C4-2B (cell line): ENCODE measurements at regions not wholly inside any gene's neighbourhood (a gene's known extent, or its start where the extent isn't known, plus 50 kb on each side); places are given as distances from the start of the nearest gene placed in this dataset.
A peak's percentile ranks its signal among the peaks of the same experiment; 100 is the strongest.
"Not testable (repeated sequence)": the region's sequence is repeated elsewhere in the genome, so short reads cannot be mapped to it uniquely, and the experiment has no call there.

Experiments used
- H3K27ac ChIP-seq: fragments of 450-650 bp; 2 replicates; pipeline ENCODE4 v1.5.1; 2017
- ZFX ChIP-seq: fragments of 450-650 bp; IDR thresholded peaks from 2 replicates; pipeline ENCODE4 v1.6.1; 2017

DNA sequence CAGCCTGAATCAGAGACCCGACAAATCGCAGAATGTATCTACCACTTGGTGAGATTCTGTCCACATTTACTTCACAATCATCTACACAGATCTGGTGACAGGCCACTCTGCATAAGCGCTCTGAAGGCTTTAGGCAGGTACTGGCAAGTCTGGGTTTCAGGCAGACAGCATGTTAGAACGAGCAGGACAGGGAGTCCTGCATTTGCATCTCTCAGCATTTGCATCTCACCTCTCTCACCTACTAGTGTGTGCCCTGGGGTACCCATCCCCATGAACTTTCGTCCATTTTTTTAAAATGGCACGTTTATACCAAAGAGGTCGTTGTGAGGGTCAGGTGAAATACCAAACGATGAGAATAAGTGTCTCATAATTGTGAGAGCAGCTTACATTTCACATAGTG lies 108.2 kb downstream of the SPATA31A1 start:
- H3K27ac ChIP-seq: peak overlapping the region; percentile 66

DNA sequence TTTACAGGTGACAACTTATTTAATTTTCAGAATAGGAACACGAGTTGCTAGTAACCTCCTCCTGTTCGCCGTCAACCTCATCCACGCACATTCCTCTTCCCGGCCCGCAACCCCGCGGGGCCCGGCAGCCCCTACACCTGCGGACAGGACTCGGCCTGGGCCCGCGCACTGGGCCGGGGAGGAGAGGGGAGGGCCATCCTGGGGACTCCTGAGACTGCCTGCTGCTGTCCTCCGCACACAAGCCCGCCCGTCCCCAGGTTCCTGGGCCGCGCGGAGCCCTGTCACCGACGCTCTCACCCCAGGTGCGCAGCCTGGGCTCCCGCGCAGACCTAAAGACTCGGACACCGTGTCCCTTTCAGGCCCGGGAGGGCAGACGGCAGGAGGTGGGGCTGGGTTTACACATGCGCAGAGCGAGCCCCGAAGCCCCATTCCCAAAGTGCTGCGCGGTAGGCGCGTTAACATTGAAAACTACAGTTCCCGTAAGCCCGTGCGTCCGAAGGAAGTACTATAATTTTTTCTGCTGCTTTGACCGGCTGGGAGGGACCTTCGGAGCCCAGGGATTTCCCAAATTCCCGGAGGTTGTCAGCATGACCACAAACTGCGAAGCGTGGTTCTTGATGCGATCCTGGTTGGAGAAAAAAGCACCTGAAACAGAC lies 108.8 kb downstream of the SPATA31A1 start:
- H3K27ac ChIP-seq: peak overlapping the region; percentile 66
- TF ChIP-seq ZFX: peak; percentile 56; the same call in 1 of the 2 replicates

DNA sequence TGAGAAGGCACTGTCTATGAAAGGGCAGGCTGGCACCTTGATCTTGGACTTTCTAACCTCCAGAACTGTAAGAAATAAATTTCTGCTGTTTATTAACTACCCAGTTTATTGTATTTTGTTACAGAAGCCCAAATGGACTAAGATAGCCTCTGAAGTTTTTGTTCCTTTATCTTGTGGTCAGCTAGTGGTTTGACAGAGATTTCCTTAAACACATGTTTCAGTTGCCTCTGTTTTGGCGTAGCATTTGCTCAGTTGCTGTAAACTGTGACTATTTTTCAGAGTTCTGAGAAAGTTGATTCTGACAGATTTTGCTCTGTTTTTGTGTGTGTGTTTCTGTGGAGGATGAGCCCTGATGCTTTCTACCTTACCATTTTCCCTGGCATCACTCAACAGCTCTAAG lies 119.0 kb downstream of the SPATA31A1 start:
- H3K27ac ChIP-seq: not testable (repeated sequence)

DNA sequence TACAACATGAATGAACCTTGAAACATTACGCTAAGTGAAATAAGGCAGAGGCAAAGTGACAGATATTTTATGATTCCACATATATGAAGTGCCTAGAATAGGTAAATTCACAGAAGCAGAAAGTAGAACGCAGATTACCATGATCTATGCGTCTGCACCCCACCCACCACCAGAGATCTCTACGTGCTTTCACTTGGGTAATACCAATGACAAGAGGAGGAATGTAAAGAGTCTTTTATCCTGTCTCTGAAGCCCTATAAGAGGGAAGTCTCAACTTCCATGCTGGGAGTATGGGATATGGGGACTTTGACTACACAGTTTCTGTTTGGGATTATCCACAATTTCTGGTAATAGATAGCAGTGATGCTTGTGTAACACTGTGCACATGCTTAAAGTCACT lies 127.6 kb downstream of the SPATA31A1 start:
- not testable (repeated sequence) for H3K27ac ChIP-seq

DNA sequence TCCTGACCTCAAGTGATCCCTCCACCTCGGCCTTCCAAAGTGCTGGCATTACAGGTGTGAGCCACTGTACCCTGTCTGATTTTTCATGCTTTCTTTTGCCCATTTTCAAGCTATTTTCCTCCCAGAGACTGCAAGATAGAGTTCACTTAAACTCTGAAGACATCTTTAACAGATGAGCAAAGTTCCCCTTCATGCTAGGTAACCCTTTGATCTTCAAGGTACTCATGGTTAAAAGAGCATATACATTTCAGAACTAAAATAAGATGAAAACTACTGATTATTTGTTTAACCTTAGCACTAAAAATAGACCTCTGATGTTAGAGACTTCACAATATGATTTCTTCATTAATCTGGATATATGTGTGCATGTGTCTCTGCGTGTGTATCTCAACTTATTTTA lies 128.4 kb downstream of the SPATA31A1 start:
- H3K27ac ChIP-seq: not testable (repeated sequence)

DNA sequence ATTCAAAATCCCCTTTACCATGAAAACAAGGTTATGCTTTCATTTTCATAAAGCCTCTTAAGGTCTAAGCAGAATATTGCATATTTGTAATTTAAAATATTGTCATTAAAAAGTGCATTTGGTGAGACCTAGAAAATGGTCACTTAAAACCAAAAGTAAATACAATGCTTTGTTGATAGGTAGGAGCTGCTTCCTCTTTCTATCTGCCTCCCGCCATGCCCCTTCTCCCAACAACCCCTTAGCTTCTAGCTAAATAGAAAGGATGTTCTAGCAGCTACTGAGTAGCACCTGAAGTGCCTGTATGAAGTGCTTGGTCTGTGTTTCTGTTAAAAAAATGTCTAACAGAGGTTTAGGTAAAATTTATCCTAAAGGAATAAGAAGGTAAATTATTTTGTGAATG lies 128.8 kb downstream of the SPATA31A1 start:
- H3K27ac ChIP-seq: not testable (repeated sequence)

DNA sequence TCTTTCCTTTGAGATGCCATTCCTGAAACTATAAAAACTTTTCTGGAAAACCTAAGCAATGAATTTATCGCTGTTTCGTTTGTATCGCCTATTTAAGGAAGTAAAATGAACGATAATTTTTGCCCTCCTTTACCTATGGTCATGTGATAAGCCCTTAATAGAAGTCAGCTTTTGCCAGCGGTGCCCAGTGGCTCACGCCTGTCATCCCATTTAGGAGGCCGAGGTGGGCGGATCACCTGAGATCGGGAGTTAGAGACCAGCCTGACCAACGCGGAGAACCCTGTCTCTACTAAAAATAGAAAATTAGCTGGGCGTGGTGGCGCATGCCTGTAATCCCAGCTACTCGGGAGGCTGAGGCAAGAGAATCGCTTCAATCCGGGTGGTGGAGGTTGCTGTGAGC lies 132.0 kb downstream of the SPATA31A1 start:
- not testable (repeated sequence) for H3K27ac ChIP-seq

DNA sequence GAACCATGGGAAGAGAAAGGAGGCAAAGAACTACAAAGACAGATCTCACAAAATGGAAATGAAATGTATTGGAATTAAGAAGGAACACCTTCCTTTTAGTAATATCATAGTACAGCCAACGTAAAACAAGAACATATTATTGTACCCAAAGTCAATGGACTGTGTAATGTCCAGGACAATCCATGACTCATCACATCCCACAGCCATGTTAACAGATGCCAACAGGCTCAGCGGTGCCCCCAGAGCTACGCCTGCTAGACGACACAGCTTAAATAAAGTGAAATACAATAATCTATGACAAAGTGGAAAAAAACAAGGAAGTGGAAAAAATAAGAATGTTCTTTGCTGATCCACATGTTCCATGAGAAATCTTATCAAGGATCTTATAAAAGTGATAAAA lies 140.8 kb downstream of the SPATA31A1 start:
- H3K27ac ChIP-seq: not testable (repeated sequence)

DNA sequence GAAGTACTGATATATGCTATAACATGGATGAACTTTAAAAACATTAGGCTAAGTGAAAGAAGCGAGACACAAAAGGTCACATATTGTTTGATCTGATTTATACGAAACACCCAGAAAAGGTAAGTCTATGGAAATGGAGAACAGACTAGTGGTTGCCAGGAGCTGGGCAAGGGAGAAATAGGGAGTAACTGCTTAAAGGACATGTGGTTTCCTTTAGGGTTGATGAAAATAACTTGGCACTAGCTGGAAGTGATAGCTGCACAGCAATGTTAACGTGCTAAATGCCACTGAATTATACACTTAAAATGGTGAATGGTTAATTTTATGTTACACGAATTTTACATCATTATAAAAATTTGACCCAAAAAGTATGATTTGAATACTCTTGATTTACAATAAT lies 147.7 kb downstream of the SPATA31A1 start:
- H3K27ac ChIP-seq: not testable (repeated sequence)

DNA sequence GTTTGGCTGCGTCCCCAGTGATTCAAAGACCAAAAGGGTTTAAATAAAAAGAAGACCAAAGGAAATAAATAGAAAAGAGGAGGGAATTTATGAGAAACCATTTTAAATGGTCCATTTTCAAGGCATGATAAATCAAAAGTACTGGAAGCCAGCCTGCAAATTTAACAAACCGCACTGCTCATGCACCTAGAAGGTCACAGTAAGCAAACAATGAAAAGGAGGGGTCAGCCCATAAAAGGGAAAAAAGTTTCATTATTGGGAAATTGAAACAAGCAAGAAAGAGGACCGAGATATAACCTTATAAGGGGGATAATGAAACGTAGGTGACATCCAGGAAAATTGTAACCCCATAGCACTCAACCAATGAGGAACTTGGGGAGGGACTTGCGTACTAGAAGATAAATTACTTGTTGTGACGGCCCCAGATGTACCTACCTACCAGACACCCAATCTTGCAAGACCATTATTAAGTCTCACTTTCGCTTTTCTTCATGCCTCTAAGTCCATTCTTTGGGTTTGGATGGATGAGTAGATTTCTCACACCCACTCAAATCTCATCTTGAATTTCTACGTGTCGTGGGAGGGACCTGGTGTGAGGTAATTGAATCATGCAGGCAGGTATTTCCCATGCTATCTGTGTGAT lies 172.0 kb downstream of the SPATA31A1 start:
- H3K27ac ChIP-seq: not testable (repeated sequence)

DNA sequence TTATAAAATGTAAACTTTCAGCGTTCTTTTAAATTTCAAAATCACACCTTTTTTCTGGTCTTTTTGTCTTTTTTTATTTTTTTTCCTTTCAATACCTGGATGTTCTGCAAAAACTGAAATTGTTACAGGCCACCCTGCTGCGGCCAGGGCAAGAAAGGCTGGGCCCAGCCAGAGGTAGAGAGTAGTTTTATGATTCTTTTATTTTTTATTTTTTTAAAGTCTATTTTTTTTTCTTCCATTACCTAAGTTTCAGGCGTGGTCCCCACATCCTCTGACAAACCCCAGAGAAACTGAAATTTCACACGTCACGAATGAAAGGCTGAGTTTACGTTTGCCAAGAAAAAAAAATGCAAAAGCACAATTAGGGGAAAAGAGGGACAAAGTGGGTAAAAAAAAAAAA lies 177.1 kb downstream of the SPATA31A1 start:
- H3K27ac ChIP-seq: not testable (repeated sequence)

DNA sequence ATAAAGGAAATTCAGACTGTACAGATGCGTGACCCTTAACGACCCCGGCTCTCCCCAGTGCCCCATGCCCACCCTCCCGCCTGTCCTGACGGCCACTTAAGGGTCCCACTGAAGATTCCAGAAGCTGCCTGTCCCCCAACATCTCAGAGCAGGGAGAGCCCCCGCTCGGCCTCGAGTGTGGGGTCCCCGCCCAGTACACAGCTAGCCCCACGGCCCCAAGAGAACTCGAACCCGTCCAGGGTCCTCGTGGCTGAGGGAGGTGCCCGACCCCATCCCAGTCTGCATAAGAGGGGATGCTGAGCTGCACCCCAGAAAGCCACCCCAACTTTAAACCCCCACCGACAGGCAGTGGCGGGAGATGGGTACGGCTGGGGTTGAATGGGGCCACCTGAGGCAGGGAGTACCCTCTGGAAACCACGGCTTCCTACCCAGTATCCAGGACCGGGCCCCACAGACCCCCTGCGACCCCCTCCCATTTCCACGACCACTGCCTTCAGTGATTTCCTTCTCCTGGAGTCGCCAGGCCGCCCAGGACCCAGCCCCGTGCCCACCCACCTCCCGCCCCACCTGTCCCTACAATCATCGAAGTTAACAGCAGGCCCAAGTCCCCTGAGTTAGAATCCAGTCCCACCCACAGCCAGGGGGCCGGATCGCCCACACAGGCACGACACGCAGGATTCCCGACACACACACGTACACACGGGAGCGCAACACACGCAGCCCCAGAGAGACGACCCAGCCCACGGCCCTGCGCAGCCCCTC lies 177.7 kb downstream of the SPATA31A1 start:
- H3K27ac ChIP-seq: not testable (repeated sequence)

DNA sequence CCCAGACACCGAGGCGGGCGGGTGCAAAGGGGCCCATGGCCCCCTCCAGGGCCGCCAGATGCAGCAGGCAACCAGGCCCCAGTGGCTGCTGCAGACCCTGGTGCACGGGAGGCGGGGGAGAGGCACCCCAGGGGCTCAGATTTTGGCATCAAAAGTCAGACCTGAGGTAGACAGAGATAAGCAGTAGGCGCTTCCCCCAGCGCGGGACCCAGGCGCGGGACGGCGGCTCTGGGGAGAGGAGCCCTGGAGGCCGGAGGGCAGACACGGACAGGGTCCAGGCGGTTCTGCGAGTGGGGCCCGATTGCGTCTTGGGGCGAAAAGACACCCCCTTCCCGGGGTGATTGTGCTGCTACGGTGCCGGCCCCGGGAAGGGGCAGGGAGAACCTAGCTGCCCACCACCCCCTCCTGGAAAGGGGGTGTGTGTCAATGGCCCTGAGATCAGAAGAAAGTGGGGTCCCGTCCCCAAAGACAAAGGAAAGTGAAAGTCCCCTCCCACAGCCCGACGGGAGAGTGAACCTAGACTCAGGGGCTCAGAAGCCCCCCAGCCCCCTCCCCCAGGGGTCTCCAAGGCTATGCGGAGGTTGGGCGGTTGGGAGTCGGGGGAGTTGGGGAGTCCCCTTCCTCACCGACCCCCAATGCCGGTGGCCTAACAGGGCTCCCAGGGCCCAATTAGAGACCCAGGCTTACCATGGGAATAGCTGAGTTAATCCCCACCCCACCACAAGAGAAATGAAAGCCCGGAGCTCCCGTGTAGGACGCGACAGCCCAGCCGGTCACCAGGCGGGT lies 178.5 kb downstream of the SPATA31A1 start:
- H3K27ac ChIP-seq: not testable (repeated sequence)

DNA sequence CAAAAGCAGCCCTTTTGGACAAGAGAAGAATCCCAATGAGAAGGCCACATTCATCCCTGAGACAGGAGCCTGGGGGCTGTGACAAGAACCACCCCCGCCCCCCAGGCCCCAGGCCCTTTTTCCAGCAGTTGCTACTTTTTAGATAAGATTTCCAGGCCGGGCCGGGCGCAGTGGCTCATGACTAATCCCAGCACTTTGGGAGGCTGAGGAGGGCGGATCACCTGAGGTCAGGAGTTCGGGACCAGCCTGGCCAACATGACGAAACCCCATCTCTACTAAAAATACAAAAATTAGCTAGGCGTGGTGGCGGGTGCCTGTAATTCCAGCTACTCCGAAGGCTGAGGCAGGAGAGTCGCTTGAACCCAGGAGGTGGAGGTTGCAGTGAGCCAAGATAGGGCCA lies 179.4 kb downstream of the SPATA31A1 start:
- not testable (repeated sequence) for H3K27ac ChIP-seq

DNA sequence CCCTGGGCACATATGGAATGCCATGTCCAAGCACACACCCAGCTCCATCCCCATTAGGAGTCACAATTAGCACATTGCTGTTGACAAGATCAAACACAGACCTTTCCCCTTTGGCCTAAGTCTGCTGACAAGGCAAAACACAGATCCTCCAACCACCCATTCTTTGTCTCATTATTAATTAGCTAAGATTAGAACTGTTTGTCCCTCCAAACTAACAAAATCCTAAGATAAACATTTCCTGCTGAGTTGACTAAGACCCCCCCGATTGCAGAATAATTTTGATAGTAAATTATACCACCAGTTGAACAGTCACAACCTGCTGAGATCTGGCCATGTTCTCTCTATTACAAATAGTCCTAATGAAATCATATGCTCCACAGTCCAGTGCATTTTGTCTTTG lies 186.7 kb downstream of the SPATA31A1 start:
- H3K27ac ChIP-seq: not testable (repeated sequence)

DNA sequence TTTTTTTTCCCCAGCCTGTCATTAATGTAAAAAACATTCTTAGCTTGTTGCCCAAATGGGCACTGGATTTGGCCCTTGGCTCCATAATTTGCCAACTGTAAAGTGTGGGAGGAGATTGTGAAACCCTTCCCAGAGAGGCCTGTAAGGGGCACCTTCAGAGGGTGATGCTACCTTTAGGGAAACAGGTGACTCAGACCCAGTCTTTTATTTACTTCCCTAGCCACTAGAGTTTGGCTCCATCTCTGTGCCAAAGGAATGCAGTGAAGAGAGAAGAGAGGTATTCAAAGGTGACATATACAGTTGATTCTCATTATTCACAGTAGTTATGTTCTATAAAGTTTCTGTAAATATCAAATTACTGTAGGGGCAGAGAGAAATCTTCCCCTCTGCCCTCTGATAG lies 189.6 kb downstream of the SPATA31A1 start:
- H3K27ac ChIP-seq: not testable (repeated sequence)

DNA sequence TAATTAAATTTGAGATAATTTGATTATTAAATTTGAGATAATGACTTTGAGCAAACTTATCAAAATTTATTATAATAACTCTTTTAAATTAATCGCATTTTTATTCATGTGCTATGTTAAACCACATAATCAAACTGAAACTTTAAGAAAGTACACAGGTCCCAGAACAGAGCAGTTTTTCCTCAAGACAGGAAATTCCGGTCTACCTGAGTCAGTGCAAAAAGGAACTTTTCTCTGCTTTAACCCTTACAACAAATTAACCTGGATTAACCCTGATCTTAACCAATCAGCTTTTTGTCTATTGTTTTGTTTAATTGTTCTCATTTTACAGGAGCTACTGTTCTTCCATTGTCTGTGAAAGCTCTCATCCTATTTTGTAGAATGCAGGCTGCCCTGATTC lies 195.1 kb downstream of the SPATA31A1 start:
- not testable (repeated sequence) for H3K27ac ChIP-seq

DNA sequence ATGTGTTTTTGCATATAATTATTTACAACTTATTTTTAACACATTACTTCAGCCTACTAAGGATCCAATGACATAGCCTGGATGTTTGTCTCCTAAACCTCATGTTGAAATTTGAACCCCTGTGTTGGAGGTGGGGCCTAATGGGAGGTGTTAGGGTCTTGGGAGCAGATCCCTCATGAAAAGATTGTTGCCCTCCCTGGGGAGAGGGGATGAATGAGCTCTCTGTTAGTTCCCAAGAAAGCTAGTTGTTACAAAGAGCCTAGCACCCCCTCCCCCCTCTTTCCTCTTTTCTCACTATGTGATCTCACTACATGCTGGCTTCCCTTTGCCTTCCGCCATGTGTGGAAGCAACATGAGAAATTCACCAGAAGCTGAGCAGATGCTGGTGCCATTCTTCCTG lies 196.1 kb downstream of the SPATA31A1 start:
- H3K27ac ChIP-seq: not testable (repeated sequence)

DNA sequence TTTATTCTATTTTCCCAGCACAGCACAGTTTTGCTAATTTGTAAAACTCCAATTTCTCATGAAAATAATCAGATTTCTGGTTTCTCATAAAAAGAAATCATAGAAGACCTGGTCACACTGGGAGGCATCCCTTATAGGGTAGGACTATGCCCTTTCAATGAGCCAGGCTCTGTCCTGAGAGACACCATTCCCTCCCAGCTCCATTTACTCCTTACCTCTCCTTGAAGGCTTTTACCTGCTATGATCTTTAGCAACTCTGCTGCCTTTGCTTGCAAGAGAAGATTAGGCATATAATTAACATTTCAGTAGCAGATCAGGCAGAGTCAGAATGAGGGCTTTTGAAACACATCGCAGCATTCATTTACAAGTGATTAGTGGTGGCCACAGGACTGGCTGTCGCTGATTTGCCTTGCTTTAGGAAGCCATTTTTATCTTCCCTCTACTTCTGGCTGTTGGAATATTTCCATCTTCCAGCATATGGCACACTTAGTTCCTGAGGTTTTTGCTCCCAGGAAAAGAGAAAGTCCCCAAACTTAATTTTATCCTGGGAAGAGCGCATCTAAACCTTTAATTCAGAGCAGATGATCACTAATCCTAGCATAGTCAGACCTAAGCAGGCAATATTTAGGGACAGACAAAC lies 196.9 kb downstream of the SPATA31A1 start:
- not testable (repeated sequence) for H3K27ac ChIP-seq

DNA sequence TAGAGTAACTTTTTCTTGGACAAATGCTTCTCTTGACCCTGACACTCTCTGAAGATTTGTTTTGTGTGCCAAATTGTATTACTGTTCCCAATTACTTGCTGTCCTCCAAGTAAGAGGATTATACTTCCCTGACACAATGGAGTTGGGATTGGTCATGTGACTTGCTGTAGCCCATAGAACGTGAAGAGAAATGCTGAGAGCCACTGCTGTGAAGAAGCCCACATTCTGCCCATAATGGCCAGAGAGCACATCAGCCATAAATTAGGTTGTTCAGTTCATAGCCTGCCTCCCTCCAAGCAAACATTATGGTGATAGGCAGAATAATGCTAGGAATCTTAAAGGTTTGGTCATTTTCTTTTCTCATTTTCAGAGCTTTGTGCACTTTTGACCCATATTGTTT lies 198.9 kb downstream of the SPATA31A1 start:
- H3K27ac ChIP-seq: not testable (repeated sequence)
